ENCODE measurements at regions not wholly inside any gene's neighbourhood (a gene's known extent, or its start where the extent isn't known, plus 50 kb on each side); places are given as distances from the start of the nearest gene placed in this dataset.

GRCh38 chr16:65876624-65877023 lies 489.9 kb upstream of the CDH5 start:
- no peak for TF ChIP-seq CTCF (IDR thresholded peaks at IDR 0.05; ENCODE audit: low read depth, low read length, poor library complexity, severe bottlenecking)
- TF ChIP-seq EZH2phosphoT487 (IDR thresholded peaks at IDR 0.05; ENCODE audit: borderline replicate concordance, low read length): no peak

Data from DOHH2 (cell line).